ENCODE measurements at regions not wholly inside any gene's neighbourhood (a gene's known extent, or its start where the extent isn't known, plus 50 kb on each side); places are given as distances from the start of the nearest gene placed in this dataset.

DNA sequence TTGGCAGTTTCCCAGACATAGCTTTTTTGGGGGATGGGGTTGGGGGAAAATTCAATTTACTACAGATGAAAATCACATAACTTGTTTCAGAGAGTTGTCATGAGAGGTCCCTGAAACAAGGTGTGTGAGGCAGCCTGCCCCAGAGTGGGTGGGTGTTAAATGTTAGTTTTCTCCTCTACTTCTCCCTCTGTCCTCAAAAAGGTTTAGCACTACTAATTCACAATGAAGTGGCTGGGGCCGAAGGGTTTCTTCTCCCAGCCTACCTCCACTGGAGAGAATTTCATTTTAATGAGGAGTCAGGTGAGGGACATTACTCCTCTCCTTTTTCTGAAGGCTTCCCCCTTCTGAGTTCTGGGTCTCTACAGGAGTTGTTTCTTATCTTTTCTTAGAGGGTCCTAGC is 103.3 kb downstream of the C1orf94 start:
- no peak for DNase-seq (ENCODE audit: low spot score in 2 of 2, unreplicated experiment in 2 of 2)
- H3K27me3 Mint-ChIP-seq (ENCODE audit: low read depth), result peaks cover 31% of the 10 kb centered on the region
- no peaks in the 10 kb centered on the region for H3K9me3 Mint-ChIP-seq
- H3K4me3 Mint-ChIP-seq, result no peak overlapping the region
- no peaks in the 10 kb centered on the region for H3K36me3 Mint-ChIP-seq
- no peak overlapping the region for H3K27ac Mint-ChIP-seq
- no peaks in the 10 kb centered on the region for H3K4me1 Mint-ChIP-seq
- TF ChIP-seq, protein P1, sequence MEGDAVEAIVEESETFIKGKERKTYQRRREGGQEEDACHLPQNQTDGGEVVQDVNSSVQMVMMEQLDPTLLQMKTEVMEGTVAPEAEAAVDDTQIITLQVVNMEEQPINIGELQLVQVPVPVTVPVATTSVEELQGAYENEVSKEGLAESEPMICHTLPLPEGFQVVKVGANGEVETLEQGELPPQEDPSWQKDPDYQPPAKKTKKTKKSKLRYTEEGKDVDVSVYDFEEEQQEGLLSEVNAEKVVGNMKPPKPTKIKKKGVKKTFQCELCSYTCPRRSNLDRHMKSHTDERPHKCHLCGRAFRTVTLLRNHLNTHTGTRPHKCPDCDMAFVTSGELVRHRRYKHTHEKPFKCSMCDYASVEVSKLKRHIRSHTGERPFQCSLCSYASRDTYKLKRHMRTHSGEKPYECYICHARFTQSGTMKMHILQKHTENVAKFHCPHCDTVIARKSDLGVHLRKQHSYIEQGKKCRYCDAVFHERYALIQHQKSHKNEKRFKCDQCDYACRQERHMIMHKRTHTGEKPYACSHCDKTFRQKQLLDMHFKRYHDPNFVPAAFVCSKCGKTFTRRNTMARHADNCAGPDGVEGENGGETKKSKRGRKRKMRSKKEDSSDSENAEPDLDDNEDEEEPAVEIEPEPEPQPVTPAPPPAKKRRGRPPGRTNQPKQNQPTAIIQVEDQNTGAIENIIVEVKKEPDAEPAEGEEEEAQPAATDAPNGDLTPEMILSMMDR (IDR thresholded peaks at IDR 0.05; ENCODE audit: unreplicated experiment), result no peak

DNA sequence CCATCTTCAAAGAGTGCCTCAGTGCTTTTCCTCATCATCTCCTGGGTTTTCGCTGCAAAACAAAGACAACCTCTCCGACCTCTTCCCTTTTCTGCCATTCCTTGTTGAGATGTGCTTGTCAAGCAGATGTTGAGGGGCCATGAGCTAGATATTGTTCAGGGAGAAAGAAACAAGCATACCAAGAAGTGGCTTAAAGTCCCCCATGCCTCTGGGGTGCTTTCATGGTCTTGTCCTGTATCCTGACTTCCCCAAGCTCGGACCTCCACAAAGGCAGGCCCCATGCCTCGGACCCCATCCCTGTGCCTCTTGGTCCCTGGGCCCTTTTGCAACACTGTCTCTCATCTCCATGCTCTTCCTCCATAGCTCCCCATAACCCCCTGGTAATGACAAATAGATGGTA is 103.8 kb downstream of the C1orf94 start:
- no peak overlapping the region for H3K27ac Mint-ChIP-seq
- no peaks in the 10 kb centered on the region for H3K4me1 Mint-ChIP-seq
- H3K9me3 Mint-ChIP-seq, result no peaks in the 10 kb centered on the region
- no peaks in the 10 kb centered on the region for H3K36me3 Mint-ChIP-seq
- H3K4me3 Mint-ChIP-seq, result no peak overlapping the region
- peaks cover 31% of the 10 kb centered on the region for H3K27me3 Mint-ChIP-seq (ENCODE audit: low read depth)
- no peak for DNase-seq (ENCODE audit: low spot score in 2 of 2, unreplicated experiment in 2 of 2)
- TF ChIP-seq, protein P1 (IDR thresholded peaks at IDR 0.05; ENCODE audit: unreplicated experiment), result no peak

DNA sequence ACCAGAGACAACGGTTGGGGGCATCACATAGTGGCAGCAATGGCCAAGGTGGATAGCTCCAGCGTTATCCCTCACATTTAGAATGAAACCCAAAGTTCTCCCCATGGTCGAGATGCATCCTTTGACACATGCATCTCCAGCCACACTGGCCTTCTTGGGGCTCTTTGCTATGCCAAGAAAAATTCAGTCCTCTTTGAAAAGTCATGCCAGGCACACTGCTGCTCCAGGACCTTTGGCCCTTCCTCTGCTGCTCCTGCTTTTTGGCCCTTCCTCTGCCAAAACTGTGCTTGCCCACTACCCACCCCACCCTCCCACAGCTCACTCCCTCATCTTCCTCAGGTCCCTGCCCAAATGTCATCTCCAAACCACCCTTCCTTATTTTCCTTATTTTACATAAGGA is 106.4 kb downstream of the C1orf94 start:
- no peak for DNase-seq (ENCODE audit: low spot score in 2 of 2, unreplicated experiment in 2 of 2)
- TF ChIP-seq, protein P1 (IDR thresholded peaks at IDR 0.05; ENCODE audit: unreplicated experiment), result no peak
- H3K9me3 Mint-ChIP-seq, result no peaks in the 10 kb centered on the region
- H3K27ac Mint-ChIP-seq, result no peak overlapping the region
- no peak overlapping the region for H3K4me3 Mint-ChIP-seq
- no peaks in the 10 kb centered on the region for H3K4me1 Mint-ChIP-seq
- no peaks in the 10 kb centered on the region for H3K36me3 Mint-ChIP-seq
- peaks cover 31% of the 10 kb centered on the region for H3K27me3 Mint-ChIP-seq (ENCODE audit: low read depth)

DNA sequence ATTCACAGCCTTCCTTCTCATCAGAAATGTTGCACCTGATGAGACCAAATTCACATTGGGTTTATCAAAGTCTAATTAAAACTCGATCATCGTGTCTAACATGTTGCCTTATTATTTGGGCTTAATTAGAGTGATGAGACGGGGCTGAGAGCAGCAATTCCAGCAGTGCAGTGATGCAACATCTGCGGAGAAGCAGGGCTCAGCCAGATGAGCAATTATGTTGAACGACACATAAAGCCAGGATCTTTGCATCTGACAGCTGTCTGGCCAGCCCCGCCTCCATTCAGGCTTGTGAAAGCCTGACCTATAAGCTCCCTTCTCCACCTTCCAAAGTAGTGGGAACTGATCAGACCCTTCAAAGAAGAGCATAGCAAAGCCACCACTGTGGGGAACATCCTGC is 109.8 kb downstream of the C1orf94 start:
- Mint-ChIP-seq H3K27ac (no peak overlapping the region), H3K36me3 (no peaks in the 10 kb centered on the region), H3K9me3 (no peaks in the 10 kb centered on the region), H3K4me1 (no peaks in the 10 kb centered on the region), H3K27me3 (ENCODE audit: low read depth) (peaks cover 20% of the 10 kb centered on the region), H3K4me3 (no peak overlapping the region)
- DNase-seq (ENCODE audit: low spot score in 2 of 2, unreplicated experiment in 2 of 2), result no peak
- TF ChIP-seq, protein P1 (IDR thresholded peaks at IDR 0.05; ENCODE audit: unreplicated experiment), result no peak

DNA sequence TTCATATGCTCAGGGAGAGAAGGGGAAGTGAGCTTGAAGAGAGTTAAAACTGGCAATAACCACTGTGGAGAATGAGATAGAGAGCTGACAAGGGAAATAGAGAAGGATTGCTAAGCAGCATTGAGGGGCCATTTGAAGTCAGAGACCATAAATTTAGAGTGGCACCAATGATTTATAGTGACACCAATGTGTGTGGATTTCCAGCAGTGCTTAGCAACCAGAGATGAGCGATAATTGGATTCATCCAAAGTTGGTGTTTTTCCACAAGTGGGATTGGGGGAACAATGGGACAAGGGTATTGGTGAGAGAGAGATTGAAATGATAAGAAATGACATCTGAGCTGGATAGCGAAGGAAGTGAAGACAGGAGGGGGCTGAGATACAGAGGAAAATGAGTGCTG is 114.1 kb downstream of the C1orf94 start:
- Mint-ChIP-seq H3K4me1 (no peaks in the 10 kb centered on the region), H3K36me3 (no peaks in the 10 kb centered on the region), H3K4me3 (no peak overlapping the region), H3K27me3 (ENCODE audit: low read depth) (peaks cover 16% of the 10 kb centered on the region), H3K9me3 (no peaks in the 10 kb centered on the region), H3K27ac (no peak overlapping the region)
- TF ChIP-seq, protein P1 (IDR thresholded peaks at IDR 0.05; ENCODE audit: unreplicated experiment), result no peak
- DNase-seq (ENCODE audit: low spot score in 2 of 2, unreplicated experiment in 2 of 2), result no peak

DNA sequence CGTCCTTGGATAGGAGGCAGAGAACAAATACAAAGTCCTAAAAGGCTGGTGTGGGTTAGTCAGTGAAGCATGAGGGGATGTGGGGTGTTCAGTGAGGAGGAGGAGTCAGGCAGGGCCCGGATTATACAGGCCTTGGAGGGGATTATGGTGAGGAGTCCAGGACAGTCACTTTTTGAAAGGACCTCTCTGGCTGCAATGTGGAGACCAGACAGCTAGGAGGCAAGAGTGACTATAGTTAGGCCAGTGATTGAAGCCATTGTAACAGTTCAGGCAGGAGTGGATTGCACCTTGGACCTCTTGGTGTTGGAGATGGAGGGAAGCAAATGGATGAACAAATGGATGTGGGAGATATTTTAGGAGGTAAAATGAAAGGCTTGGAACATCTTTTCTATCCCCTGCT is 115.8 kb downstream of the C1orf94 start:
- Mint-ChIP-seq H3K27ac (no peak overlapping the region), H3K4me1 (no peaks in the 10 kb centered on the region), H3K9me3 (no peaks in the 10 kb centered on the region), H3K36me3 (no peaks in the 10 kb centered on the region), H3K4me3 (no peak overlapping the region), H3K27me3 (ENCODE audit: low read depth) (peaks cover 17% of the 10 kb centered on the region)
- no peak for DNase-seq (ENCODE audit: low spot score in 2 of 2, unreplicated experiment in 2 of 2)
- TF ChIP-seq, protein P1 (IDR thresholded peaks at IDR 0.05; ENCODE audit: unreplicated experiment), result no peak

Measured in mesothelial cell of epicardium (in vitro differentiated cells).